GM23338 (cell line): ENCODE measurements at regions not wholly inside any gene's neighbourhood (a gene's known extent, or its start where the extent isn't known, plus 50 kb on each side); places are given as distances from the start of the nearest gene placed in this dataset.

Experiments used
- ATAC-seq: fragments of 200-7000 bp; cut with Tn5 transposase; 3 replicates; pipeline ENCODE4 v1.9.1; 2020
- DNase-seq: peaks from one replicate; pipeline ENCODE4 v3.0.0-alpha.2; 2015; ENCODE audit warnings: low spot score
- H2AFZ ChIP-seq: fragments of 200-600 bp; sonication (generic); 2 replicates; pipeline ENCODE4 v1.8.0; 2016; ENCODE audit warnings: antibody characterized with exemption, mild to moderate bottlenecking, moderate library complexity
- H3F3A ChIP-seq: fragments of 200-600 bp; sonication (generic); replicated peaks from 2 replicates; pipeline ENCODE4 v1.8.0; 2017; ENCODE audit warnings: antibody characterized with exemption, mixed run types, low read depth
- H3K27ac ChIP-seq: fragments of 200-600 bp; sonication (generic); 2 replicates; pipeline ENCODE4 v1.6.1; 2016; ENCODE audit warnings: low read depth
- H3K27me3 ChIP-seq: fragments of 200-600 bp; sonication (generic); 2 replicates; pipeline ENCODE4 v1.8.0; 2016; ENCODE audit warnings: mild to moderate bottlenecking, mixed run types, moderate library complexity; ENCODE audit not compliant: insufficient read depth
- H3K36me3 ChIP-seq: fragments of 200-600 bp; sonication (generic); 2 replicates; pipeline ENCODE4 v1.8.0; 2016; ENCODE audit warnings: mild to moderate bottlenecking; ENCODE audit not compliant: insufficient read depth
- H3K4me1 ChIP-seq: fragments of 200-600 bp; sonication (generic); 2 replicates; pipeline ENCODE4 v1.8.0; 2016; ENCODE audit warnings: mild to moderate bottlenecking, moderate library complexity; ENCODE audit not compliant: insufficient read depth
- H3K4me2 ChIP-seq: fragments of 200-600 bp; sonication (generic); 2 replicates; pipeline ENCODE4 v1.7.1; 2017; ENCODE audit warnings: mixed run types
- H3K4me3 ChIP-seq: fragments of 200-600 bp; sonication (generic); 2 replicates; pipeline ENCODE4 v1.6.1; 2016; ENCODE audit warnings: mixed run types
- H3K79me2 ChIP-seq: fragments of 200-600 bp; sonication (generic); replicated peaks from 2 replicates; pipeline ENCODE4 v1.8.0; 2017; ENCODE audit warnings: mild to moderate bottlenecking; ENCODE audit not compliant: insufficient read depth
- H3K9me2 ChIP-seq: fragments of 200-600 bp; sonication (generic); 2 replicates; pipeline ENCODE4 v1.8.0; 2017; ENCODE audit not compliant: insufficient read depth
- H4K20me1 ChIP-seq: fragments of 200-600 bp; sonication (generic); replicated peaks from 2 replicates; pipeline ENCODE4 v1.8.0; 2017; ENCODE audit warnings: mild to moderate bottlenecking; ENCODE audit not compliant: insufficient read depth
- H3K27ac Mint-ChIP-seq: 2 replicates; pipeline ENCODE4 v1.8.0; 2020; ENCODE audit warnings: inconsistent platforms, mild to moderate bottlenecking, moderate library complexity, mixed read lengths
- H3K27me3 Mint-ChIP-seq: 3 replicates; pipeline ENCODE4 v1.8.0; 2022; ENCODE audit warnings: low read depth, mild to moderate bottlenecking, moderate library complexity, mixed read lengths, inconsistent platforms; ENCODE audit not compliant: insufficient read depth, poor library complexity
- H3K36me3 Mint-ChIP-seq: 3 replicates; pipeline ENCODE4 v1.8.0; 2021; ENCODE audit warnings: low read depth, mild to moderate bottlenecking, inconsistent platforms, moderate library complexity, mixed read lengths
- H3K4me1 Mint-ChIP-seq: 3 replicates; pipeline ENCODE4 v1.8.0; 2020; ENCODE audit warnings: mild to moderate bottlenecking, inconsistent platforms, mixed read lengths
- H3K4me3 Mint-ChIP-seq: 3 replicates; pipeline ENCODE4 v1.8.0; 2021; ENCODE audit warnings: moderate library complexity, mild to moderate bottlenecking, inconsistent platforms, mixed read lengths
- H3K9me3 Mint-ChIP-seq: 3 replicates; pipeline ENCODE4 v1.8.0; 2020; ENCODE audit warnings: moderate library complexity, mild to moderate bottlenecking, inconsistent platforms, mixed read lengths
- CTCF ChIP-seq, 2 experiments: fragments of 200-600 bp in 1 of 2; sonication (generic) in 1 of 2; conservative IDR thresholded peaks; 2 replicates each; pipeline versions ENCODE4 v1.5.1 to v1.6.1; 2016 to 2017; ENCODE audit warnings: antibody characterized with exemption in 2 of 2, low read depth in 2 of 2, mild to moderate bottlenecking in 2 of 2, moderate library complexity in 1 of 2
- ETS1 ChIP-seq: IDR thresholded peaks from 2 replicates; pipeline ENCODE4 v1.6.1; 2016; ENCODE audit warnings: antibody characterized with exemption
- JUNB ChIP-seq: IDR thresholded peaks from one replicate; pipeline ENCODE4 v1.6.1; 2016; ENCODE audit warnings: antibody characterized with exemption; ENCODE audit not compliant: unreplicated experiment
- NANOG ChIP-seq: IDR thresholded peaks from 2 replicates; pipeline ENCODE4 v1.6.1; 2016; ENCODE audit warnings: antibody characterized with exemption, borderline replicate concordance
- POLR2AphosphoS5 ChIP-seq: IDR thresholded peaks from 2 replicates; pipeline ENCODE4 v1.6.1; 2016; ENCODE audit warnings: antibody characterized with exemption, low read depth
- ZNF114 ChIP-seq: fragments of 250-450 bp; sonication (Bioruptor Pico); IDR thresholded peaks from 2 replicates; pipeline ENCODE4 v1.5.0; 2020; ENCODE audit warnings: mild to moderate bottlenecking, moderate library complexity
- ZNF331 ChIP-seq: fragments of 250-450 bp; sonication (Bioruptor Pico); IDR thresholded peaks from 2 replicates; pipeline ENCODE4 v1.5.0; 2020; ENCODE audit warnings: low read depth, mild to moderate bottlenecking, moderate library complexity
- ZNF462 ChIP-seq: fragments of 250-450 bp; sonication (Bioruptor Pico); IDR thresholded peaks from 2 replicates; pipeline ENCODE4 v1.5.0; 2020; ENCODE audit warnings: mild to moderate bottlenecking, moderate library complexity

GRCh38 chr9:110086537-110086936, 121.4 kb downstream of the C9orf152 start:
- ATAC-seq, result no peak
- Mint-ChIP-seq H3K9me3 (no peaks in the 10 kb centered on the region; the same call in 1 of the 3 replicates), H3K27ac (no peak overlapping the region), H3K4me1 (peaks cover 27% of the 10 kb centered on the region), H3K27me3 (peaks cover 2% of the 10 kb centered on the region), H3K36me3 (peaks cover 4% of the 10 kb centered on the region; the same call in 2 of the 3 replicates), H3K4me3 (no peak overlapping the region)
- no peak overlapping the region for H3K27ac ChIP-seq
- no peaks in the 10 kb centered on the region for H3F3A ChIP-seq
- H3K79me2 ChIP-seq, result peaks cover 79% of the 10 kb centered on the region
- peaks cover 7% of the 10 kb centered on the region for H3K9me2 ChIP-seq
- H3K4me3 ChIP-seq, result no peak overlapping the region
- H3K4me2 ChIP-seq, result no peak overlapping the region
- peaks cover 16% of the 10 kb centered on the region for H3K4me1 ChIP-seq
- no peaks in the 10 kb centered on the region; the same call in none of the 2 replicates for H4K20me1 ChIP-seq
- no peak overlapping the region for H2AFZ ChIP-seq
- H3K36me3 ChIP-seq, result no peaks in the 10 kb centered on the region
- no peak for TF ChIP-seq ZNF462
- TF ChIP-seq ETS1, result no peak
- TF ChIP-seq CTCF (conservative IDR thresholded peaks at IDR 0.05; ENCODE audit: low read depth in 2 of 2), result no peak
- no peak for TF ChIP-seq JUNB
- TF ChIP-seq ZNF331 (CRISPR knock-in tag), result no peak
- no peak for TF ChIP-seq POLR2AphosphoS5
- no peak for TF ChIP-seq ZNF114 (CRISPR knock-in tag)
- TF ChIP-seq NANOG, result no peak
- H3K27me3 ChIP-seq, result no peaks in the 10 kb centered on the region
- no peak for DNase-seq
